GM12878 (cell line): ENCODE measurements at regions not wholly inside any gene's neighbourhood (a gene's known extent, or its start where the extent isn't known, plus 50 kb on each side); places are given as distances from the start of the nearest gene placed in this dataset.

ENCODE experiments used
- ATAC-seq: fragments of 200-7000 bp; cut with Tn5 transposase; 3 replicates; pipeline ENCODE4 v1.9.1; 2020; ENCODE audit warnings: mild to moderate bottlenecking, moderate library complexity
- BruUV-seq: library from RNA; stranded (reverse); fragments of 400-500 nt; replicated peaks from 2 replicates; lab custom pipeline; 2021; lab: Mats Ljungman, UMichigan
- CTCF ChIA-PET: fragments of 300-600 bp; sonication (Branson Sonifier 250); formaldehyde crosslinking; extraction: SDS; loops from one replicate; lab custom pipeline; 2021; ENCODE audit warnings: inconsistent platforms; lab: Yijun Ruan, JAX
- POLR2A ChIA-PET: fragments of 350-600 bp; formaldehyde crosslinking; extraction: SDS; loops from one replicate; lab custom pipeline; 2021; ENCODE audit warnings: inconsistent platforms; lab: Charles Lee
- RAD21 ChIA-PET: fragments of 300-600 bp; sonication (Branson Sonifier 250); formaldehyde crosslinking; loops from one replicate; lab custom pipeline; 2023; ENCODE audit warnings: antibody characterized with exemption; ENCODE audit not compliant: unreplicated experiment; lab: Charles Lee
- SMC1A ChIA-PET: fragments of 300-600 bp; sonication (Branson Sonifier 250); formaldehyde crosslinking; loops from one replicate; lab custom pipeline; 2023; ENCODE audit not compliant: unreplicated experiment, uncharacterized antibody; lab: Charles Lee
- DNase-seq: peaks from one replicate; pipeline ENCODE4 v3.0.0-alpha.2; 2011; ENCODE audit warnings: low read depth, low spot score
- FAIRE-seq: peaks from 3 replicates; lab custom pipeline; 2011; peaks lifted over from hg19 to GRCh38; lab: Jason Lieb, UNC
- H2AFZ ChIP-seq: 2 replicates; pipeline ENCODE4 v1.6.0; 2011; ENCODE audit warnings: low read depth, low read length, control low read depth; ENCODE audit not compliant: control insufficient read depth
- H3K27ac ChIP-seq: 2 replicates; pipeline ENCODE4 v1.5.1; 2011; ENCODE audit warnings: control low read depth; ENCODE audit not compliant: control insufficient read depth, insufficient read depth
- H3K27me3 ChIP-seq, 2 experiments: replicated peaks in 1 of 2; 2 replicates each; pipeline versions ENCODE4 v1.6.0 to v1.6.1; 2011; ENCODE audit warnings: low read length in 1 of 2; ENCODE audit not compliant: control insufficient read depth in 2 of 2, insufficient read depth in 2 of 2
- H3K36me3 ChIP-seq, 2 experiments: 2 replicates each; pipeline ENCODE4 v1.5.1; 2011; ENCODE audit warnings: low read length in 1 of 2; ENCODE audit not compliant: control insufficient read depth in 2 of 2, insufficient read depth in 2 of 2
- H3K4me1 ChIP-seq: 2 replicates; pipeline ENCODE4 v1.6.1; 2011; ENCODE audit warnings: mild to moderate bottlenecking, low read length, moderate library complexity, mixed read lengths; ENCODE audit not compliant: control insufficient read depth, insufficient read depth
- H3K4me2 ChIP-seq: 2 replicates; pipeline ENCODE4 v1.6.0; 2011; ENCODE audit warnings: control low read depth; ENCODE audit not compliant: control insufficient read depth, insufficient read depth
- H3K4me3 ChIP-seq: fragments of 200-600 bp; sonication (generic); 2 replicates; pipeline ENCODE4 v1.5.1; 2016
- H3K79me2 ChIP-seq: 2 replicates; pipeline ENCODE4 v1.6.0; 2011; ENCODE audit warnings: low read length; ENCODE audit not compliant: control insufficient read depth, insufficient read depth
- H3K9ac ChIP-seq: 2 replicates; pipeline ENCODE4 v1.8.0; 2011; ENCODE audit warnings: low read length, control low read depth, mixed read lengths; ENCODE audit not compliant: control insufficient read depth, insufficient read depth
- H3K9me3 ChIP-seq: replicated peaks from 3 replicates; pipeline ENCODE4 v1.5.1; 2011; ENCODE audit warnings: mild to moderate bottlenecking, low read length; ENCODE audit not compliant: control insufficient read depth, insufficient read depth
- H4K20me1 ChIP-seq: 2 replicates; pipeline ENCODE4 v1.6.0; 2011; ENCODE audit not compliant: control insufficient read depth, insufficient read depth
- ATF7 ChIP-seq: fragments of 450-650 bp; IDR thresholded peaks from 2 replicates; pipeline ENCODE4 v1.6.1; 2016; ENCODE audit warnings: low read depth, mild to moderate bottlenecking
- BACH1 ChIP-seq: fragments of 450-650 bp; IDR thresholded peaks from 2 replicates; pipeline ENCODE4 v1.6.1; 2017; ENCODE audit warnings: mild to moderate bottlenecking, borderline replicate concordance
- BRCA1 ChIP-seq: IDR thresholded peaks from 2 replicates; pipeline ENCODE4 v1.6.1; 2011; ENCODE audit warnings: low read depth, low read length, improper control_type of control experiment
- CHD4 ChIP-seq: fragments of 200-600 bp; sonication (generic); IDR thresholded peaks from 2 replicates; pipeline ENCODE4 v1.6.1; 2016; ENCODE audit warnings: mild to moderate bottlenecking
- ELK1 ChIP-seq: IDR thresholded peaks from 2 replicates; pipeline ENCODE4 v1.6.1; 2012; ENCODE audit warnings: low read depth, low read length, improper control_type of control experiment
- FOS ChIP-seq: IDR thresholded peaks from 3 replicates; pipeline ENCODE4 v1.6.1; 2011; ENCODE audit warnings: borderline replicate concordance; ENCODE audit not compliant: insufficient read length; ENCODE audit errors: extremely low read depth
- HDAC2 ChIP-seq: fragments of 200-600 bp; sonication (generic); IDR thresholded peaks from 2 replicates; pipeline ENCODE4 v1.6.1; 2017
- MAX ChIP-seq: IDR thresholded peaks from 2 replicates; pipeline ENCODE4 v1.6.1; 2012; ENCODE audit warnings: low read depth, low read length, improper control_type of control experiment
- MLLT1 ChIP-seq: fragments of 450-650 bp; IDR thresholded peaks from 2 replicates; pipeline ENCODE4 v1.6.1; 2016; ENCODE audit warnings: mild to moderate bottlenecking
- NFXL1 ChIP-seq: fragments of 450-650 bp; IDR thresholded peaks from 2 replicates; pipeline ENCODE4 v1.6.1; 2017; ENCODE audit warnings: antibody characterized with exemption, mild to moderate bottlenecking, borderline replicate concordance
- NR2C2 ChIP-seq: IDR thresholded peaks from 2 replicates; pipeline ENCODE4 v1.6.1; 2011; ENCODE audit warnings: borderline replicate concordance, low read depth; ENCODE audit not compliant: control insufficient read depth, insufficient read length
- POLR2AphosphoS5 ChIP-seq: IDR thresholded peaks from 2 replicates; pipeline ENCODE4 v1.6.1; 2011; ENCODE audit warnings: mild to moderate bottlenecking, low read length, inconsistent platforms
- SMAD5 ChIP-seq: IDR thresholded peaks from 2 replicates; pipeline ENCODE4 v1.6.1; 2016; ENCODE audit warnings: antibody characterized with exemption, low read depth
- STAT3 ChIP-seq: IDR thresholded peaks from 2 replicates; pipeline ENCODE4 v1.6.1; 2011; ENCODE audit warnings: low read depth, low read length, improper control_type of control experiment
- TAF1 ChIP-seq: IDR thresholded peaks from 2 replicates; pipeline ENCODE4 v1.6.1; 2011; ENCODE audit warnings: mild to moderate bottlenecking, low read depth, low read length, borderline replicate concordance
- ZNF217 ChIP-seq: fragments of 450-650 bp; IDR thresholded peaks from 2 replicates; pipeline ENCODE4 v1.6.1; 2017; ENCODE audit warnings: antibody characterized with exemption, mild to moderate bottlenecking
- ZNF274 ChIP-seq: IDR thresholded peaks from one replicate; pipeline ENCODE4 v1.8.0; 2011; ENCODE audit not compliant: insufficient read length, insufficient read depth
- WGBS: methylation state at CpG from one replicate; pipeline ENCODE4 v1.1.6; 2016; ENCODE audit warnings: low lambda C conversion rate; ENCODE audit not compliant: insufficient replicate concordance, insufficient coverage; ENCODE audit errors: missing lambda C conversion rate; 5-methylcytosine and 5-hydroxymethylcytosine counted together
- in situ Hi-C: fragments of 300-500 bp; cut with MboI; formaldehyde crosslinking; loops from 9 replicates; pipeline ENCODE4 v1.14.3; 2018; ENCODE audit warnings: mixed read lengths
- intact Hi-C: fragments of 100-400 bp; cut with micrococcal nuclease; formaldehyde crosslinking; loops from one replicate; pipeline ENCODE4 v1.14.2; 2022; ENCODE audit not compliant: unreplicated experiment
- TF ChIP-seq, protein P1 (sequence below): fragments of 450-650 bp; IDR thresholded peaks from 2 replicates; pipeline ENCODE4 v1.6.1; 2017; ENCODE audit warnings: mild to moderate bottlenecking
- TF ChIP-seq, protein P2 (sequence below): fragments of 450-650 bp; IDR thresholded peaks from 2 replicates; pipeline ENCODE4 v1.6.1; 2017; ENCODE audit warnings: antibody characterized with exemption, mild to moderate bottlenecking, moderate library complexity

DNA sequence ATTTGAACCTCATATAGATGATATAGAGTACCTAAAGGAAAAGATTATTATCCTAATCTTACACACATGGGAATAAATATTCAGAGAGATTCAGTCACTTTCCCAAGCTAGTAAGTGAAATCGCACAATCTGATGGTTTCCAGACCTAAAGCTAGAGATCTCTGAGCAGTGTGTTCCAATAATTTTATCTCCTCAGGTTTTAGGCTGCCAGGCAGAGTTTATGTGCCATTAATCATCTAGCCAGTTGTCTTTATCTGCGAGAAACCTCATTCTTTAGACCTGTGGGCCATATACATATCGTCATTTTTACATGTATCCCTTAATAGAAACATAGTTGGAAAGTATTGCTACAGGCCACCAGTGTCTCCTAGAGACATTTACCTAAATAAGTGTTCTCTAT lies 647.2 kb upstream of the STEAP1 start:
- WGBS: 14% methylated on average over 3 of the region's 3 CpGs
- no peak overlapping the region for H3K4me2 ChIP-seq
- FAIRE-seq: no peak
- DNase-seq: no peak
- ChIA-PET POLR2A (no interaction called here), SMC1A (no interaction called here), RAD21 (no interaction called here), CTCF (no interaction called here)
- no peak overlapping the region for H2AFZ ChIP-seq
- BruUV-seq: no TSS peak
- H3K36me3 ChIP-seq: no peaks in the 10 kb centered on the region
- H4K20me1 ChIP-seq: no peaks in the 10 kb centered on the region
- H3K9ac ChIP-seq: no peak overlapping the region
- H3K4me3 ChIP-seq: no peak overlapping the region
- ATAC-seq: no peak
- in situ Hi-C loops: no loop called here
- H3K79me2 ChIP-seq: no peaks in the 10 kb centered on the region
- intact Hi-C loops: no loop called here
- no peaks in the 10 kb centered on the region for H3K9me3 ChIP-seq
- no peaks in the 10 kb centered on the region for H3K4me1 ChIP-seq
- H3K27me3 ChIP-seq: no peaks in the 10 kb centered on the region
- H3K27ac ChIP-seq: no peak overlapping the region
- TF ChIP-seq ZNF274 (no peak), FOS (no peak), TAF1 (no peak), BRCA1 (no peak), ELK1 (no peak), ATF7 (no peak), HDAC2 (no peak), MAX (no peak), ZNF217 (no peak), SMAD5 (no peak), NFXL1 (no peak), MLLT1 (no peak), BACH1 (no peak), STAT3 (no peak), CHD4 (no peak), POLR2AphosphoS5 (no peak), NR2C2 (no peak)
- TF ChIP-seq, protein P1, sequence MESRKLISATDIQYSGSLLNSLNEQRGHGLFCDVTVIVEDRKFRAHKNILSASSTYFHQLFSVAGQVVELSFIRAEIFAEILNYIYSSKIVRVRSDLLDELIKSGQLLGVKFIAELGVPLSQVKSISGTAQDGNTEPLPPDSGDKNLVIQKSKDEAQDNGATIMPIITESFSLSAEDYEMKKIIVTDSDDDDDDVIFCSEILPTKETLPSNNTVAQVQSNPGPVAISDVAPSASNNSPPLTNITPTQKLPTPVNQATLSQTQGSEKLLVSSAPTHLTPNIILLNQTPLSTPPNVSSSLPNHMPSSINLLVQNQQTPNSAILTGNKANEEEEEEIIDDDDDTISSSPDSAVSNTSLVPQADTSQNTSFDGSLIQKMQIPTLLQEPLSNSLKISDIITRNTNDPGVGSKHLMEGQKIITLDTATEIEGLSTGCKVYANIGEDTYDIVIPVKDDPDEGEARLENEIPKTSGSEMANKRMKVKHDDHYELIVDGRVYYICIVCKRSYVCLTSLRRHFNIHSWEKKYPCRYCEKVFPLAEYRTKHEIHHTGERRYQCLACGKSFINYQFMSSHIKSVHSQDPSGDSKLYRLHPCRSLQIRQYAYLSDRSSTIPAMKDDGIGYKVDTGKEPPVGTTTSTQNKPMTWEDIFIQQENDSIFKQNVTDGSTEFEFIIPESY: no peak
- TF ChIP-seq, protein P2, sequence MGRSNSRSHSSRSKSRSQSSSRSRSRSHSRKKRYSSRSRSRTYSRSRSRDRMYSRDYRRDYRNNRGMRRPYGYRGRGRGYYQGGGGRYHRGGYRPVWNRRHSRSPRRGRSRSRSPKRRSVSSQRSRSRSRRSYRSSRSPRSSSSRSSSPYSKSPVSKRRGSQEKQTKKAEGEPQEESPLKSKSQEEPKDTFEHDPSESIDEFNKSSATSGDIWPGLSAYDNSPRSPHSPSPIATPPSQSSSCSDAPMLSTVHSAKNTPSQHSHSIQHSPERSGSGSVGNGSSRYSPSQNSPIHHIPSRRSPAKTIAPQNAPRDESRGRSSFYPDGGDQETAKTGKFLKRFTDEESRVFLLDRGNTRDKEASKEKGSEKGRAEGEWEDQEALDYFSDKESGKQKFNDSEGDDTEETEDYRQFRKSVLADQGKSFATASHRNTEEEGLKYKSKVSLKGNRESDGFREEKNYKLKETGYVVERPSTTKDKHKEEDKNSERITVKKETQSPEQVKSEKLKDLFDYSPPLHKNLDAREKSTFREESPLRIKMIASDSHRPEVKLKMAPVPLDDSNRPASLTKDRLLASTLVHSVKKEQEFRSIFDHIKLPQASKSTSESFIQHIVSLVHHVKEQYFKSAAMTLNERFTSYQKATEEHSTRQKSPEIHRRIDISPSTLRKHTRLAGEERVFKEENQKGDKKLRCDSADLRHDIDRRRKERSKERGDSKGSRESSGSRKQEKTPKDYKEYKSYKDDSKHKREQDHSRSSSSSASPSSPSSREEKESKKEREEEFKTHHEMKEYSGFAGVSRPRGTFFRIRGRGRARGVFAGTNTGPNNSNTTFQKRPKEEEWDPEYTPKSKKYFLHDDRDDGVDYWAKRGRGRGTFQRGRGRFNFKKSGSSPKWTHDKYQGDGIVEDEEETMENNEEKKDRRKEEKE: no peak
